ENCODE measurements at regions not wholly inside any gene's neighbourhood (a gene's known extent, or its start where the extent isn't known, plus 50 kb on each side); places are given as distances from the start of the nearest gene placed in this dataset.
A peak's percentile ranks its signal among the peaks of the same experiment; 100 is the strongest.

DNA sequence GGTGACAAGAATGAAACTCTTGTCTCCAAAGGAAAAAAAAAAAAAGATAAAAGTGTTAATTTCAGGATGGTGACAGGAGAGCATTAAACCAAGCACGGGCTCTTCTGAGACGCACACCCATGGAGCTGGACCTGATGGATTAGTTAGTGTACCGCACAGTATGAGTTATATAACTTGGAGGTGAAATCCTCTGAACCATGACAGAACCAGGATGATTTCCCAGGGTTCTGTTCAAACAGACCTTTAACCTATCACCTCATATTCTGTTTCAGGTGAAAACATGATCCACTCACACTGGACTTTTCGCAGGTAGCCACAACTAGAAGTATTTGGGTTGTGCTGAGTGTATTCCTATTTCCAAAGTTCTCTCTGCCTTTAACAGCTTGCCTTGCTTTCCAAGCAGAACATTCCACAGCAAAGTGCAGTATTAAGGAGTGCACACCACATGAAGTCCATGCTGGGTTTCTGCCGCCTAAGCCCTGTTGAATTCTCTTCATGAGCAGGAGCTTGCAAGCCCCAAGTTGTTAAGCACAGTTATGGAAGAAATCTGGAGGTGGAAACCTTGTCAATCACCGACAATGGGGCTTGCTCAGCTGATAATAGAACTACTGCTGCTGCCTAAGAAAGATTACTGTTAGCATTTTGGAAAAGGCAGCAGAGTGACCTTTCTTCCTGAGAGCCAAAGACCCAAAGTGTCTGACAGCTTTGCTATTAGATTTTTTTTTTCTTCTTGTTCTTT, 461.7 kb downstream of the TLE1 start:
- WGBS: 97% methylated on average over 6 of the region's 6 CpGs
- Histone ChIP-seq H3K36me3 (ENCODE audit: control insufficient read depth in 2 of 2, insufficient read depth in 2 of 2, low read length in 1 of 2) (no peaks in the 10 kb centered on the region), H3K27me3 (ENCODE audit: control insufficient read depth in 2 of 2, insufficient read depth in 1 of 2, low read length in 1 of 2) (no peaks in the 10 kb centered on the region), H3K4me1 (ENCODE audit: control insufficient read depth in 2 of 2, insufficient read depth in 2 of 2, low read length in 2 of 2) (peaks cover 0 to 8% of the 10 kb centered on the region in 2 donors), H3K27ac (ENCODE audit: low read depth in 1 of 2, low read length in 1 of 2) (no peak overlapping the region), H3K9me3 (ENCODE audit: control insufficient read depth in 2 of 2, insufficient read depth in 1 of 2, low read length in 1 of 2) (no peaks in the 10 kb centered on the region), H3K4me3 (ENCODE audit: low read length in 2 of 2) (no peak overlapping the region)
- DNase-seq (ENCODE audit: low read depth in 6 of 9, low spot score in 9 of 9): no peak

DNA sequence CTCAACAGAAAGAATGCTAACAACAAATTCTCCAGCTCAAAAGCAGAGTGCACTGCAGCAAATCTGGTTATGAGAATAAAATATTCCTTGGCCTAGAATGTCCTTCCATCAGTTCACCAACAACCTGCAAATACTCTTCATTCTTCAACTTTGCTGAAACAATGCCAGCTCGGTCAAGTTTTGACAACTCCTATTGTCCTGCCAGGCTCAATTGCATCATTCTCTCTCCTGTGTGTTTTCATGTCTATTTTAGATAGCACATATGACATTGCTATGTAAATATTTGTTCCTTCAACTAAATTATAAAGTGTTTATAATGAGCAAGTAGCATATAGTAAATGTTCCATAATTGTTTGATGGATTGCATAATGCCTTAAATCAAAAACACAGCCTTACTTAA, 463.8 kb downstream of the TLE1 start:
- Histone ChIP-seq H3K9me3 (ENCODE audit: control insufficient read depth in 2 of 2, insufficient read depth in 1 of 2, low read length in 1 of 2) (no peaks in the 10 kb centered on the region), H3K27me3 (ENCODE audit: control insufficient read depth in 2 of 2, insufficient read depth in 1 of 2, low read length in 1 of 2) (no peaks in the 10 kb centered on the region), H3K27ac (ENCODE audit: low read depth in 1 of 2, low read length in 1 of 2) (no peak overlapping the region), H3K4me3 (ENCODE audit: low read length in 2 of 2) (no peak overlapping the region), H3K36me3 (ENCODE audit: control insufficient read depth in 2 of 2, insufficient read depth in 2 of 2, low read length in 1 of 2) (no peaks in the 10 kb centered on the region), H3K4me1 (ENCODE audit: control insufficient read depth in 2 of 2, insufficient read depth in 2 of 2, low read length in 2 of 2) (peaks cover 0 to 8% of the 10 kb centered on the region in 2 donors)
- 89% methylated on average over 1 of the region's 1 CpG for WGBS
- no peak for DNase-seq (ENCODE audit: low read depth in 6 of 9, low spot score in 9 of 9)

DNA sequence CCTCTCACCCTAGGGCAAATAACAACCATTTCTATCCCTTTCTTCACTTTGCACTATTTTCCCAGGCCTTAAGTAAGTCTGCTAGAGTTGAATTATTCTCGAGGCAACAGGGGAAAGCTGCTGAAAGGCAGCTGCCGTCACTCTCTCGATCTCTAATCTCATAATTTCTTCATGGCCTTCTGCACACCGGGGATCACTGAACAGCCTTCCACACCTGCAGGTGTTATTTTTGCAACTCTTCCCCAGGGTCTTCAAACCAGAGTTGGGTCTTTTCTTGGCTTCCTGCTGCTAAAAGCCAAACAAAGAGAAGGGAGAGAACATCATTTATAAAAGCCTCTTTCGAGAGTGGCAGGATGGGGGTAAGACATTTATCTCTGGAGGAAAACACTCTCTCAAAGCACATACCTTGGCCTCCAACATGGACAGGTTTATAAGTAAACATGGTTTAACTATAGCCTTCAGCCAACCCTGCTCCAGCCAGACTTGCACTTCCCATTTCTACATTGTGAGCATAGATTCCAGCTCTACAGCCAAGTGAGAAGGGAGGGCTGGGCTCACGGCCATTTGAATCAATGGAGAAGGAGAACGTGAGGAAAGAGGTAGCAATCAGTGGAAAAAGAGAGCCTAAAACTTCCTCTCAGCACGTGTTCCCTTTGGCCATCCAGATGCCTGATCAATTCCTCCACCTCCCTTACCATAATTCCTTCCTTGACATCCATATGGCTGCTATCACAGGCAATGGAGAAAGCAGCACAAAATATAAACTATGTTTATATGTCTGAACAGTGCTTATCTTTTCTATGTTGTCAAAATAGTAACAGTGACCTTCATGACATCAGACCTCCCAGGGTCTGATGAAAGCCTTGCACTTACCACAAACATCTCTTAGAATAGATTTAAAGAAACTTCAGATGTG, 464.9 kb downstream of the TLE1 start:
- Histone ChIP-seq H3K9me3 (ENCODE audit: control insufficient read depth in 2 of 2, insufficient read depth in 1 of 2, low read length in 1 of 2) (no peaks in the 10 kb centered on the region), H3K4me3 (ENCODE audit: low read length in 2 of 2) (no peak overlapping the region), H3K4me1 (ENCODE audit: control insufficient read depth in 2 of 2, insufficient read depth in 2 of 2, low read length in 2 of 2) (peaks cover 0 to 8% of the 10 kb centered on the region in 2 donors), H3K27ac (ENCODE audit: low read depth in 1 of 2, low read length in 1 of 2) (no peak overlapping the region), H3K27me3 (ENCODE audit: control insufficient read depth in 2 of 2, insufficient read depth in 1 of 2, low read length in 1 of 2) (no peaks in the 10 kb centered on the region), H3K36me3 (ENCODE audit: control insufficient read depth in 2 of 2, insufficient read depth in 2 of 2, low read length in 1 of 2) (no peaks in the 10 kb centered on the region)
- WGBS: 80% methylated on average over 8 of the region's 8 CpGs
- peak in 4 of 9 donors; percentile 5 to 36 (median 6) for DNase-seq (ENCODE audit: low read depth in 6 of 9, low spot score in 9 of 9)

DNA sequence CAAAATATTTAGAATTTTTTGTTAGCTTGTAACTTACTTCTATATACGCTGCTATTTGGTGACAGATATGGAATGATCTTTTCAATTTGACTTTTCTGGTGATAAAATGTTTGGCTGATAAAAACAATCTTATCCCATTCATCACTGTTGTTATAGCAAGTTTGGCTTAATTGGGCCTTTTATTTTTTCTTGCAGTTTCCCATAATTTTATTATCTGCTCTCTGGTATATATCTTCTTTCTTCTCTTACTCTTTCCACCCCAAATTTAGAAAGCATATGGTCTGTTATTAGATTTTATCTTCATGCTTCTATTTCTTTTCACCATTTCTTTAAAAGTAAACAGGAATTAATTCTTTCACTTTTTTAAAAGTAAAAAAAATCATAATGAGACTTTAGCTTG, 474.4 kb downstream of the TLE1 start:
- no peaks in the 10 kb centered on the region for H3K36me3 ChIP-seq (ENCODE audit: control insufficient read depth in 2 of 2, insufficient read depth in 2 of 2, low read length in 1 of 2)
- WGBS: 94% methylated on average over 1 of the region's 1 CpG

DNA sequence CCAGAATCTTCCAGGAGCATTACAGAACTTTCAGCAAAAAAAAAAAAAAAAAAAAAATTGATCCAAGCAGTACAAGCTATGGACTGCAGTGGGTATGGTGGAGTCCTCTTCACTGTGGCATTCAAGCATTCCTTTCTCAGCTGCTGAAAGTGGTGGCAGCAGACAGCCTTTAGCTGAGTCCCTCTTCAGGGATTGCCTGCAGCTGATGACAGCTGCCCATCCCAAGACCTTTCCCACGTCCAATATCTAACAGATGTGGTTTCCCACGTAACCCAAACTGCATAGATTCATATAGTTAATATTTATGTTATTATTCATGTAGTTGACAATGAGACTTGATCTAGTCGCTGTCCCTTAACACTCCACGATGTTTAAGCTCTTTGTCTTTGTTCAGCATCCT, 475.9 kb downstream of the TLE1 start:
- no peaks in the 10 kb centered on the region for H3K36me3 ChIP-seq (ENCODE audit: control insufficient read depth in 2 of 2, insufficient read depth in 2 of 2, low read length in 1 of 2)
- no peaks in the 10 kb centered on the region for H3K27me3 ChIP-seq (ENCODE audit: control insufficient read depth in 2 of 2, insufficient read depth in 1 of 2, low read length in 1 of 2)
- no peaks in the 10 kb centered on the region for H3K4me1 ChIP-seq (ENCODE audit: control insufficient read depth in 2 of 2, insufficient read depth in 2 of 2, low read length in 2 of 2)
- no peaks in the 10 kb centered on the region for H3K9me3 ChIP-seq (ENCODE audit: control insufficient read depth in 2 of 2, insufficient read depth in 1 of 2, low read length in 1 of 2)
- H3K4me3 ChIP-seq (ENCODE audit: low read length in 2 of 2): no peak overlapping the region
- no peak for DNase-seq (ENCODE audit: low read depth in 6 of 9, low spot score in 9 of 9)
- no peak overlapping the region for H3K27ac ChIP-seq (ENCODE audit: low read depth in 1 of 2, low read length in 1 of 2)
- 93% methylated on average over 4 of the region's 4 CpGs for WGBS

More for the DNA sequence above, 474.4 kb downstream of the TLE1 start:
- Histone ChIP-seq H3K9me3 (ENCODE audit: control insufficient read depth in 2 of 2, insufficient read depth in 1 of 2, low read length in 1 of 2) (no peaks in the 10 kb centered on the region), H3K27ac (ENCODE audit: low read depth in 1 of 2, low read length in 1 of 2) (no peak overlapping the region), H3K27me3 (ENCODE audit: control insufficient read depth in 2 of 2, insufficient read depth in 1 of 2, low read length in 1 of 2) (no peaks in the 10 kb centered on the region), H3K4me3 (ENCODE audit: low read length in 2 of 2) (no peak overlapping the region), H3K4me1 (ENCODE audit: control insufficient read depth in 2 of 2, insufficient read depth in 2 of 2, low read length in 2 of 2) (no peaks in the 10 kb centered on the region)
- no peak for DNase-seq (ENCODE audit: low read depth in 6 of 9, low spot score in 9 of 9)

DNA sequence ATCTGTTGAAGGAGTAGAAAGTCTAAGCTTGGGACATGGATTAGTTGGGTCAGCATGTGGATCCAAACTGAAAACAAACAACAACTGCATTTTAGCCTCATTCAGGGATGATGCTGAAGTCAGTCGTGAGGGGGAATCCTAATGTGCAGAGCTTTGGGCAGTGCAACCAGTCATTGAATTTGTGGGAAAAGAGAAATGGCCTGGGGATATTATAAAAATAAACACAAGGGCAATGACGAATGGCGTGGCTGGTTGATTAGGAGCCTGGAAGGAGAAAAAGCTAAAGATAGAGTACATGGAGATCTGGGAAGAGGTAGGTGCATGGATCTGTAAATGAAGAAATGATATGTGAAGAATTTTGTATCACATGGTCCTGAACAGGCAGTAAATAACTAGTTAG, 477.6 kb downstream of the TLE1 start:
- no peaks in the 10 kb centered on the region for H3K36me3 ChIP-seq (ENCODE audit: control insufficient read depth in 2 of 2, insufficient read depth in 2 of 2, low read length in 1 of 2)
- H3K27me3 ChIP-seq (ENCODE audit: control insufficient read depth in 2 of 2, insufficient read depth in 1 of 2, low read length in 1 of 2): no peaks in the 10 kb centered on the region
- no peak overlapping the region for H3K27ac ChIP-seq (ENCODE audit: low read depth in 1 of 2, low read length in 1 of 2)
- no peak overlapping the region for H3K4me3 ChIP-seq (ENCODE audit: low read length in 2 of 2)
- H3K9me3 ChIP-seq (ENCODE audit: control insufficient read depth in 2 of 2, insufficient read depth in 1 of 2, low read length in 1 of 2): no peaks in the 10 kb centered on the region
- no peak for DNase-seq (ENCODE audit: low read depth in 6 of 9, low spot score in 9 of 9)
- no peaks in the 10 kb centered on the region for H3K4me1 ChIP-seq (ENCODE audit: control insufficient read depth in 2 of 2, insufficient read depth in 2 of 2, low read length in 2 of 2)
- 95% methylated on average over 3 of the region's 3 CpGs for WGBS

DNA sequence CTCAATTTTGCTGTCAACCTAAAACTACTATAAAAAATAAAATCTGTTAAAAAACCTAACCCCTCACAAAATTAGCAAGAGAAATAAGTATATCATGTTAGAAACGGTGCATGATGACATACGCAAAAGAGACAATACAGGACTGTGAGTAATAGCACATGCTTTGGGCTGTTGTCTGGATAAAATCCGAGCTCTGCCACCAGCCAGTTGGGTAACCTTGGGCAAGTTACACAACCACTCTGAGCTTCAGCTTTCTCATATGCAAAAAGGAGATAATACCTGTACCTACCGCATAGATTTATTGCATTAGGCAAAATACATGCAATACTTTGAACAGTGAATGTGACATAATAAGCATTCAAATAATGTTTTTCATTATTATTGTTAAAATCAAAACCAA, 481.7 kb downstream of the TLE1 start:
- Histone ChIP-seq H3K36me3 (ENCODE audit: control insufficient read depth in 2 of 2, insufficient read depth in 2 of 2, low read length in 1 of 2) (no peaks in the 10 kb centered on the region), H3K27me3 (ENCODE audit: control insufficient read depth in 2 of 2, insufficient read depth in 1 of 2, low read length in 1 of 2) (no peaks in the 10 kb centered on the region), H3K4me1 (ENCODE audit: control insufficient read depth in 2 of 2, insufficient read depth in 2 of 2, low read length in 2 of 2) (no peaks in the 10 kb centered on the region), H3K27ac (ENCODE audit: low read depth in 1 of 2, low read length in 1 of 2) (no peak overlapping the region), H3K9me3 (ENCODE audit: control insufficient read depth in 2 of 2, insufficient read depth in 1 of 2, low read length in 1 of 2) (no peaks in the 10 kb centered on the region), H3K4me3 (ENCODE audit: low read length in 2 of 2) (no peak overlapping the region)
- WGBS: 94% methylated on average over 4 of the region's 4 CpGs
- no peak for DNase-seq (ENCODE audit: low read depth in 6 of 9, low spot score in 9 of 9)

DNA sequence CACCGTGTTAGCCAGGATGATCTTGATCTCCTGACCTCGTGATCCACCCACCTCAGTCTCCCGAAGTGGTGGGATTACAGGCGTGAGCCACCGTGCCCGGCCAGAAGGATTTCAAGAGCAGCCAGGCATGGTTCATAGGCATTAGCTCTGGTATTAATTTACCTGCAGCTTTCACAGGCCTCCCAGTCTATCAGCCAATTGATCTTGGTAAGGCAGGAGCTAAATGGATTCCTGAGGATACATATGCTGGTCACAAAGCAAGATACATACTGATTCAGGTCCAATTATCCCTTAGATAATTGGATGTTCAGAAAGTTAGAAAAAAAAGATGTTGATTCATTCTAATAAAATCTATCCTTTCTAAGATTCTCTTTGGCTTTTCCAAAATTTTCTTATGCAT, 487.1 kb downstream of the TLE1 start:
- Histone ChIP-seq H3K4me3 (ENCODE audit: low read length in 2 of 2) (no peak overlapping the region), H3K4me1 (ENCODE audit: control insufficient read depth in 2 of 2, insufficient read depth in 2 of 2, low read length in 2 of 2) (no peaks in the 10 kb centered on the region), H3K36me3 (ENCODE audit: control insufficient read depth in 2 of 2, insufficient read depth in 2 of 2, low read length in 1 of 2) (no peaks in the 10 kb centered on the region), H3K27me3 (ENCODE audit: control insufficient read depth in 2 of 2, insufficient read depth in 1 of 2, low read length in 1 of 2) (no peaks in the 10 kb centered on the region), H3K9me3 (ENCODE audit: control insufficient read depth in 2 of 2, insufficient read depth in 1 of 2, low read length in 1 of 2) (no peaks in the 10 kb centered on the region), H3K27ac (ENCODE audit: low read depth in 1 of 2, low read length in 1 of 2) (no peak overlapping the region)
- DNase-seq (ENCODE audit: low read depth in 6 of 9, low spot score in 9 of 9): no peak
- WGBS: 96% methylated on average over 6 of the region's 6 CpGs

DNA sequence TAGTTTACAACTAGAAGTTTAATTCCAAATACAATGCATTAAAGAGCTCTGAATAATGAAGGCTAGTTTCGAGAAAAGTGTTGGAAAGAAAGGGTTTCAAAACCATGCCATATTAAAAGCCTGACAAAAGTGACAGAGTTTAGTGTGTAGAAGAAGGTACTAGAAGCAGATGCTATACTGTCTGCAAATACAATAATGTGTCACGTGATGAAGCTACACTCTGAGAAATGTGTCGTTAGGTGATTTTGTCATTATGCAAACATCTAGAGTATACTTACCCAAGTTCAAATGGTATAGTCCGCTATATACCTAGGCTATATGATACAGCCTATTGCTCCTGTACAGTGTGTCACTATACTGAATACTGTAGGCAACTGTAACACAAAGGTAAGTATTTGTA, 494.1 kb downstream of the TLE1 start:
- Histone ChIP-seq H3K27ac (ENCODE audit: low read depth in 1 of 2, low read length in 1 of 2) (no peak overlapping the region), H3K4me3 (ENCODE audit: low read length in 2 of 2) (no peak overlapping the region), H3K4me1 (ENCODE audit: control insufficient read depth in 2 of 2, insufficient read depth in 2 of 2, low read length in 2 of 2) (no peaks in the 10 kb centered on the region), H3K36me3 (ENCODE audit: control insufficient read depth in 2 of 2, insufficient read depth in 2 of 2, low read length in 1 of 2) (no peaks in the 10 kb centered on the region), H3K9me3 (ENCODE audit: control insufficient read depth in 2 of 2, insufficient read depth in 1 of 2, low read length in 1 of 2) (no peaks in the 10 kb centered on the region), H3K27me3 (ENCODE audit: control insufficient read depth in 2 of 2, insufficient read depth in 1 of 2, low read length in 1 of 2) (no peaks in the 10 kb centered on the region)
- no peak for DNase-seq (ENCODE audit: low read depth in 6 of 9, low spot score in 9 of 9)
- 94% methylated on average over 4 of the region's 4 CpGs for WGBS
